Smooth muscle cell (in vitro differentiated cells): ENCODE measurements at regions not wholly inside any gene's neighbourhood (a gene's known extent, or its start where the extent isn't known, plus 50 kb on each side); places are given as distances from the start of the nearest gene placed in this dataset.

Experiments used
- DNase-seq: peaks from one replicate; lab custom pipeline; 2025; ENCODE audit not compliant: unreplicated experiment; lab: John Stamatoyannopoulos, UW
- H2AFZ ChIP-seq: fragments of 200-600 bp; sonication (generic); 2 replicates; pipeline ENCODE4 v1.6.0; 2016; ENCODE audit warnings: antibody characterized with exemption, low read depth, mild to moderate bottlenecking
- H3F3A ChIP-seq: fragments of 200-600 bp; sonication (generic); 2 replicates; pipeline ENCODE4 v1.6.0; 2017; ENCODE audit warnings: antibody characterized with exemption, low read depth
- H3K27ac ChIP-seq: fragments of 200-600 bp; sonication (generic); 2 replicates; pipeline ENCODE4 v1.5.1; 2016; ENCODE audit warnings: low read depth, mild to moderate bottlenecking
- H3K27me3 ChIP-seq: fragments of 200-600 bp; sonication (generic); 2 replicates; pipeline ENCODE4 v1.6.1; 2016; ENCODE audit warnings: low read depth, mild to moderate bottlenecking
- H3K36me3 ChIP-seq: fragments of 200-600 bp; sonication (generic); 2 replicates; pipeline ENCODE4 v1.5.1; 2016; ENCODE audit warnings: low read depth
- H3K4me1 ChIP-seq: fragments of 200-600 bp; sonication (generic); 2 replicates; pipeline ENCODE4 v1.5.1; 2016; ENCODE audit warnings: low read depth
- H3K4me2 ChIP-seq: fragments of 200-600 bp; sonication (generic); 2 replicates; pipeline ENCODE4 v1.6.0; 2016; ENCODE audit warnings: mild to moderate bottlenecking
- H3K4me3 ChIP-seq: fragments of 200-600 bp; sonication (generic); 2 replicates; pipeline ENCODE4 v1.5.1; 2016; ENCODE audit warnings: mild to moderate bottlenecking
- H3K79me2 ChIP-seq: fragments of 200-600 bp; sonication (generic); 2 replicates; pipeline ENCODE4 v1.6.0; 2016; ENCODE audit warnings: low read depth, mild to moderate bottlenecking
- H3K9ac ChIP-seq: fragments of 200-600 bp; sonication (generic); 2 replicates; pipeline ENCODE4 v1.6.0; 2016; ENCODE audit warnings: low read depth
- H3K9me3 ChIP-seq: fragments of 200-600 bp; sonication (generic); replicated peaks from 2 replicates; pipeline ENCODE4 v1.5.1; 2016; ENCODE audit warnings: low read depth
- H4K20me1 ChIP-seq: fragments of 200-600 bp; sonication (generic); 2 replicates; pipeline ENCODE4 v1.6.0; 2016; ENCODE audit warnings: low read depth
- WGBS: methylation state at CpG from one replicate; pipeline ENCODE4 v1.1.7; 2016; ENCODE audit warnings: low lambda C conversion rate; 5-methylcytosine and 5-hydroxymethylcytosine counted together
- TF ChIP-seq, protein P1 (sequence below): fragments of 200-600 bp; sonication (generic); IDR thresholded peaks from 2 replicates; pipeline ENCODE4 v1.5.1; 2017; ENCODE audit warnings: borderline replicate concordance, mild to moderate bottlenecking, antibody characterized with exemption; ENCODE audit not compliant: insufficient read depth, poor library complexity, severe bottlenecking

GRCh38 chr2:5538772-5539171 lies 153.4 kb upstream of the SOX11 start:
- Histone ChIP-seq H3K9ac (no peak overlapping the region), H3K4me2 (peak overlapping the region; percentile 33)

DNA sequence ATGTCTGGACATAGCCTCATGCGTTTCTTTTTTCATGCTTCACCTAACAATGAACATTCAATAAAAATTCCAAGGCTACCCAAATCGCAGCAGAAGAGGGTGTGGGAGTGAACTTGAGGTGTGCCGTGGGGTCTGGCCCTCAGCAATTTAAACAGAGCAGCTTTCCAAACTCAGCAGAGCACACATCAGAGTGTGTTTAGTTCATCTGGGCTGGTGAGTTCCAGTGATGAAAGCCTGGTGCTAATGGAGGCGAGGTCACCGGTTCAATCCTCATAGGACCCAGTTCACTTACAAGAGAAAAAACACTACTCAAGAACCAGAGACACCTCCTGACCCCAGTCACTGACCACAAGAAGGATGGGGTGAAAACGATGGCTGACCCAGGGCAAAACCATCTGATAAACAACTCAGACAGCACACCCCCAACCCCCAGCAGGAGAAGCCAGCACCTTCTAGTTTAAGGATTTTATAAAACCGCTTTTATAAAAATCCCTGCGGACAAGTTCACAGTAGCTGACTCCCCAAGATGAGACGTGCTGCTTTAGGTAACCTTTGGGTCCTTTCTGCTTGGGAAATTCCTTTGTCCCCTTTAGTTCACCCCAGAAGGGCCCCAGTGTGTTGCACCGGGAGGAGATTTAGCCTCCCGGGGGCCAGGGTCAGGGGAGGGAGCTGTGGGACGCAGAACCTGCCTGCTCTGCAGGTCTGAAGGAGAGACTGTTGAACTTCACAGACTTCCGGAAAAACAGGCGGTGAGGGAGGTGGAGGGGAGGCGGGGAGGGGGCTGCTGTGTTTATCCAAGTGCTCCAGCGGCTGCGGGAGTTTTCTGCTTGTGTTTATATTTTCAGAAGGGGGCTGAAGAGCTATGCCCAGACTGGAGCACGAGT lies 152.7 kb upstream of the SOX11 start:
- Histone ChIP-seq H3K27ac (no peak overlapping the region), H3K4me3 (peak overlapping the region; percentile 32), H4K20me1 (no peaks in the 10 kb centered on the region), H3K9me3 (no peaks in the 10 kb centered on the region), H3K36me3 (no peaks in the 10 kb centered on the region), H3K4me2 (peak overlapping the region; percentile 61), H3K4me1 (peaks cover 9% of the 10 kb centered on the region), H3K79me2 (no peaks in the 10 kb centered on the region), H2AFZ (peak overlapping the region; percentile 29), H3K27me3 (no peaks in the 10 kb centered on the region), H3K9ac (no peak overlapping the region), H3F3A (peaks cover 5% of the 10 kb centered on the region)
- TF ChIP-seq, protein P1, sequence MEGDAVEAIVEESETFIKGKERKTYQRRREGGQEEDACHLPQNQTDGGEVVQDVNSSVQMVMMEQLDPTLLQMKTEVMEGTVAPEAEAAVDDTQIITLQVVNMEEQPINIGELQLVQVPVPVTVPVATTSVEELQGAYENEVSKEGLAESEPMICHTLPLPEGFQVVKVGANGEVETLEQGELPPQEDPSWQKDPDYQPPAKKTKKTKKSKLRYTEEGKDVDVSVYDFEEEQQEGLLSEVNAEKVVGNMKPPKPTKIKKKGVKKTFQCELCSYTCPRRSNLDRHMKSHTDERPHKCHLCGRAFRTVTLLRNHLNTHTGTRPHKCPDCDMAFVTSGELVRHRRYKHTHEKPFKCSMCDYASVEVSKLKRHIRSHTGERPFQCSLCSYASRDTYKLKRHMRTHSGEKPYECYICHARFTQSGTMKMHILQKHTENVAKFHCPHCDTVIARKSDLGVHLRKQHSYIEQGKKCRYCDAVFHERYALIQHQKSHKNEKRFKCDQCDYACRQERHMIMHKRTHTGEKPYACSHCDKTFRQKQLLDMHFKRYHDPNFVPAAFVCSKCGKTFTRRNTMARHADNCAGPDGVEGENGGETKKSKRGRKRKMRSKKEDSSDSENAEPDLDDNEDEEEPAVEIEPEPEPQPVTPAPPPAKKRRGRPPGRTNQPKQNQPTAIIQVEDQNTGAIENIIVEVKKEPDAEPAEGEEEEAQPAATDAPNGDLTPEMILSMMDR: no peak
- no peak for DNase-seq
- WGBS: 44% methylated on average over 18 of the region's 18 CpGs

More at GRCh38 chr2:5538772-5539171, 153.4 kb upstream of the SOX11 start:
- H3K4me1 ChIP-seq: peaks cover 9% of the 10 kb centered on the region
- H3F3A ChIP-seq: peaks cover 5% of the 10 kb centered on the region
- no peak overlapping the region for H3K27ac ChIP-seq
- H4K20me1 ChIP-seq: no peaks in the 10 kb centered on the region
- DNase-seq: no peak
- H3K4me3 ChIP-seq: no peak overlapping the region
- H2AFZ ChIP-seq: peak overlapping the region; percentile 29
- 15% methylated on average over 8 of the region's 8 CpGs for WGBS
- TF ChIP-seq, protein P1: no peak
- H3K79me2 ChIP-seq: no peaks in the 10 kb centered on the region
- H3K36me3 ChIP-seq: no peaks in the 10 kb centered on the region
- no peaks in the 10 kb centered on the region for H3K27me3 ChIP-seq
- H3K9me3 ChIP-seq: no peaks in the 10 kb centered on the region

GRCh38 chr2:5540856-5541255 lies 151.3 kb upstream of the SOX11 start:
- Histone ChIP-seq H3K4me2 (no peak overlapping the region), H3K9ac (no peak overlapping the region), H4K20me1 (no peaks in the 10 kb centered on the region), H3K4me1 (peaks cover 9% of the 10 kb centered on the region), H3K79me2 (no peaks in the 10 kb centered on the region), H2AFZ (peak overlapping the region; percentile 27), H3K27me3 (no peaks in the 10 kb centered on the region), H3F3A (peaks cover 5% of the 10 kb centered on the region), H3K36me3 (no peaks in the 10 kb centered on the region), H3K4me3 (peak overlapping the region; percentile 32), H3K27ac (no peak overlapping the region), H3K9me3 (no peaks in the 10 kb centered on the region)
- DNase-seq: no peak
- TF ChIP-seq, protein P1: no peak
- 58% methylated on average over 5 of the region's 5 CpGs for WGBS

- Histone ChIP-seq H3K4me3 (no peak overlapping the region), H3K27me3 (no peaks in the 10 kb centered on the region), H3K36me3 (no peaks in the 10 kb centered on the region), H3K27ac (no peak overlapping the region), H3K9ac (no peak overlapping the region), H3K4me1 (peaks cover 10% of the 10 kb centered on the region), H2AFZ (no peak overlapping the region), H3K9me3 (no peaks in the 10 kb centered on the region), H3K79me2 (no peaks in the 10 kb centered on the region), H3K4me2 (no peak overlapping the region), H4K20me1 (no peaks in the 10 kb centered on the region), H3F3A (peaks cover 6% of the 10 kb centered on the region)
- DNase-seq: no peak
- 83% methylated on average over 5 of the region's 5 CpGs for WGBS
- TF ChIP-seq, protein P1: no peak
These were observed 147.9 kb upstream of the SOX11 start for GRCh38 chr2:5544205-5544786.
